ENCODE measurements at regions not wholly inside any gene's neighbourhood (a gene's known extent, or its start where the extent isn't known, plus 50 kb on each side); places are given as distances from the start of the nearest gene placed in this dataset.
"Not testable (repeated sequence)": the region's sequence is repeated elsewhere in the genome, so short reads cannot be mapped to it uniquely, and the experiment has no call there.

DNA sequence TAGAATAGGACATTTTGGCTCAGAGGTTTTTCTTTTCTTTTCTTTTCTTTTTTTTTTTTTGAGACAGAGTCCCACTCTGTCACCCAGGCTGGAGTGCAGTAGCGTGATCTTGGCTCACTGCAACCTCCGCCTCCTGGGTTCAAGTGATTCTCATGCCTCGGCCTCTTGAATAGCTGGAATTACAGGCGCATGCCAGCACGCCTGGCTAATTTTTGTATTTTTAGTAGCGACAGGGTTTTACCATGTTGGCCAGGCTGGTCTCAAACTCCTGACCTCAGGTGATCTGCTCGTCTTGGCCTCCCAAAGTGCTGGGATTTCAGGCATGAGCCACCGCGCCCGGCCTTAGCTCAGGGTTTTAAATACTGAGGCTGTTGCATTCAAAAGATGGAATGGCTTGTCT is 156.1 kb downstream of the PRL start:
- H2AFZ ChIP-seq (replicated peaks; ENCODE audit: low read length, poor library complexity); DNase-seq; H3K56ac ChIP-seq (ENCODE audit: extremely low read depth, insufficient read depth, low read length); H3K4me2 ChIP-seq (ENCODE audit: low read depth, low read length); H2BK5ac ChIP-seq (ENCODE audit: low read depth, low read length, poor library complexity, severe bottlenecking); H3K18ac ChIP-seq (ENCODE audit: low read depth, low read length); H3K9ac ChIP-seq (ENCODE audit: low read depth, low read length); H3K27me3 ChIP-seq (ENCODE audit: control insufficient read depth, insufficient read depth, low read length); BruUV-seq (replicated peaks); H3K14ac ChIP-seq (replicated peaks; ENCODE audit: low read depth, low read length); H3K36me3 ChIP-seq (ENCODE audit: control insufficient read depth, insufficient read depth, low read length); H2BK120ac ChIP-seq (ENCODE audit: low read depth, low read length); H3K4me1 ChIP-seq (ENCODE audit: control insufficient read depth, insufficient read depth, low read length); H3K27ac ChIP-seq (ENCODE audit: insufficient read depth, low read length); H3K4me3 ChIP-seq (ENCODE audit: insufficient read depth, low read depth, low read length); H4K20me1 ChIP-seq (ENCODE audit: insufficient read depth, low read length); ATAC-seq (ENCODE audit: low read depth); H2BK15ac ChIP-seq (ENCODE audit: low read depth, low read length); H3K79me1 ChIP-seq (ENCODE audit: low read depth in 1 of 2, low read length in 2 of 2); H3K9me1 ChIP-seq (ENCODE audit: insufficient read depth, low read length); H3K9me3 ChIP-seq (ENCODE audit: control insufficient read depth, insufficient read depth, low read length); H4K5ac ChIP-seq (ENCODE audit: low read depth, low read length); H2BK20ac ChIP-seq (ENCODE audit: low read depth, low read length); H2AK9ac ChIP-seq (replicated peaks; ENCODE audit: low read depth, low read length, poor library complexity); H4K91ac ChIP-seq (ENCODE audit: insufficient read depth, low read depth, low read length); POLR2A ChIA-PET (ENCODE audit: unreplicated experiment); H4K8ac ChIP-seq (ENCODE audit: low read depth in 2 of 2, low read length in 2 of 2); dilution Hi-C loops (cut with HindIII; ENCODE audit: low sequenced_read_pairs, unreplicated experiment); H3K23ac ChIP-seq (ENCODE audit: low read depth, low read length); H2AK5ac ChIP-seq (ENCODE audit: low read depth, low read length); H3K4ac ChIP-seq (ENCODE audit: low read depth, low read length): not testable (repeated sequence)
- WGBS, 2 experiments (ENCODE audit: extremely low coverage in 2 of 2, insufficient read length in 1 of 2): 92% methylated on average over 5 of the region's 10 CpGs; no CpG with 5 or more reads in 1 of the 2 experiments
- in situ Hi-C loops (cut with MboI; ENCODE audit: low sequenced_read_pairs) (loop anchor here (10.0 to 25.0 kb wide), 2 partner anchors 546 to 1578 kb away; partner anchors contain the start of gene SOX4), intact Hi-C loops (cut with micrococcal nuclease) (loop anchor here (10.0 kb wide), 3 partner anchors 684 to 1576 kb away; no protein-coding TSS in a partner anchor)
- CTCF ChIA-PET: interaction anchor here (0.6 kb wide), 1 partner anchor 225 kb away, joined by 3 read pairs; no protein-coding TSS in a partner anchor
